ENCODE measurements at regions not wholly inside any gene's neighbourhood (a gene's known extent, or its start where the extent isn't known, plus 50 kb on each side); places are given as distances from the start of the nearest gene placed in this dataset.

GRCh38 chr3:28575746-28576613, 227.4 kb upstream of the AZI2 start:
- Histone ChIP-seq H3K36me3 (no peaks in the 10 kb centered on the region), H3K27ac (no peak overlapping the region), H3K27me3 (peaks cover 0 to 38% (median 0%) of the 10 kb centered on the region in 9 donors), H3K4me1 (peaks cover 0 to 19% (median 2%) of the 10 kb centered on the region in 12 donors), H3K9me3 (no peaks in the 10 kb centered on the region), H3K4me3 (peak overlapping the region; percentile 22 to 72 (median 57))
- ATAC-seq (peak in 3 of 4 donors; percentile 64 to 90 (median 85)), DNase-seq (peak; percentile 6 to 58 (median 26))
- 0 to 1% (median 1%) methylated on average over 40 to 75 of the region's 75 CpGs for WGBS, 4 donors
- intact Hi-C loops (cut with DNase I), result loop anchor here in 1 of 10 donors (10.0 kb wide), 1 partner anchor 149 kb away; no protein-coding TSS in a partner anchor
- TF ChIP-seq POLR2A (IDR thresholded peaks at IDR 0.05) (no peak), CTCF (IDR thresholded peaks at IDR 0.05) (peak in 1 of 12 donors; percentile 15)

GRCh38 chr3:28576614-28577200, 228.1 kb upstream of the AZI2 start:
- Histone ChIP-seq H3K27me3 (peaks cover 0 to 38% (median 0%) of the 10 kb centered on the region in 9 donors), H3K27ac (no peak overlapping the region), H3K9me3 (no peaks in the 10 kb centered on the region), H3K4me1 (peaks cover 0 to 19% (median 2%) of the 10 kb centered on the region in 12 donors), H3K4me3 (peak overlapping the region; percentile 22 to 72 (median 57)), H3K36me3 (no peaks in the 10 kb centered on the region)
- 10 to 18% (median 12%) methylated on average over 8 of the region's 8 CpGs for WGBS, 4 donors
- no peak for DNase-seq
- intact Hi-C loops (cut with DNase I), result loop anchor here in 1 of 10 donors (10.0 kb wide), 1 partner anchor 148 kb away; no protein-coding TSS in a partner anchor
- peak in 1 of 4 donors; percentile 4 for ATAC-seq
- no peak for TF ChIP-seq POLR2A (IDR thresholded peaks at IDR 0.05)
- no peak for TF ChIP-seq CTCF (IDR thresholded peaks at IDR 0.05)

GRCh38 chr3:28577941-28578500, 229.4 kb upstream of the AZI2 start:
- Histone ChIP-seq H3K27ac (no peak overlapping the region), H3K4me3 (no peak overlapping the region), H3K9me3 (no peaks in the 10 kb centered on the region), H3K27me3 (peaks cover 0 to 38% (median 0%) of the 10 kb centered on the region in 9 donors), H3K36me3 (no peaks in the 10 kb centered on the region), H3K4me1 (peaks cover 0 to 19% (median 2%) of the 10 kb centered on the region in 12 donors)
- intact Hi-C loops (cut with DNase I), result loop anchor here in 1 of 10 donors (10.0 kb wide), 1 partner anchor 147 kb away; no protein-coding TSS in a partner anchor
- no peak for ATAC-seq
- WGBS, 4 donors, result 68 to 80% (median 75%) methylated on average over 3 of the region's 3 CpGs
- DNase-seq, result no peak
- no peak for TF ChIP-seq CTCF (IDR thresholded peaks at IDR 0.05)
- no peak for TF ChIP-seq POLR2A (IDR thresholded peaks at IDR 0.05)

- Histone ChIP-seq H3K4me1 (no peaks in the 10 kb centered on the region), H3K36me3 (no peaks in the 10 kb centered on the region), H3K4me3 (no peak overlapping the region), H3K9me3 (no peaks in the 10 kb centered on the region), H3K27ac (no peak overlapping the region), H3K27me3 (no peaks in the 10 kb centered on the region)
- no peak for TF ChIP-seq CTCF (IDR thresholded peaks at IDR 0.05)
- TF ChIP-seq POLR2A (IDR thresholded peaks at IDR 0.05), result no peak
- ATAC-seq (no peak), DNase-seq (no peak)
- intact Hi-C loops (cut with DNase I), result no loop called here
These were observed 237.7 kb upstream of the AZI2 start for GRCh38 chr3:28586325-28586724.

Measured in heart left ventricle (tissue), 16 donors.